SH-SY5Y (cell line): ENCODE measurements at regions not wholly inside any gene's neighbourhood (a gene's known extent, or its start where the extent isn't known, plus 50 kb on each side); places are given as distances from the start of the nearest gene placed in this dataset.

Experiments
- GATA2 ChIP-seq: IDR thresholded peaks from 2 replicates; pipeline ENCODE4 v1.6.1; 2011; ENCODE audit warnings: mild to moderate bottlenecking, low read depth, low read length
- GATA3 ChIP-seq: IDR thresholded peaks from 2 replicates; pipeline ENCODE4 v1.6.1; 2011; ENCODE audit warnings: low read depth, mild to moderate bottlenecking, low read length, moderate library complexity

- TF ChIP-seq GATA3 (no peak), GATA2 (no peak)
Measured at GRCh38 chr2:120634533-120634932, 101.1 kb upstream of the GLI2 start.
